CD4-positive, alpha-beta T cell treated with Interferon alpha-2 for 1 hour (primary cell): ENCODE measurements at regions not wholly inside any gene's neighbourhood (a gene's known extent, or its start where the extent isn't known, plus 50 kb on each side); places are given as distances from the start of the nearest gene placed in this dataset.
"Not testable (repeated sequence)": the region's sequence is repeated elsewhere in the genome, so short reads cannot be mapped to it uniquely, and the experiment has no call there.

Experiments
- DNase-seq, 2 donors: peaks; one replicate each; pipeline ENCODE4 v3.0.0-alpha.2; 2020 to 2022

DNA sequence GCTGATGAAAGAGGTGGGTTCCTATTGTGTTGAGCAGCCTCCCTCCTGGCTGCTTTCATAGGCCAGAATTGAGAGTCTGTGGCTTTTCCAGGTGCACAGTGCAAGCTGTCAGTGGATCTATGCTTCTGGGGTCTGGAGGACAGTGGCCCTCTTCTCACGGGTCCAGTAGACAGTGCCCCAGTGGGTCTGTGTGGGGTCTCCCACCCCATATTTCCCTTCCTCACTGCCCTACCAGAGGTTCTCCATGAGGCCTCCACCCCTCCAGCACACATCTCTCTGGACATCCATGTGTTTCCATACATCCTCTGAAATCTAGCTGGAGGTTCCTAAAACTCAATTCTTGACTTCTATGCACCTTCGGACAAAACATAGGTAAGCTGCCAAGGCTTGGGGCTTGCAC is 201.2 kb downstream of the FAM43A start:
- DNase-seq, result no peak

DNA sequence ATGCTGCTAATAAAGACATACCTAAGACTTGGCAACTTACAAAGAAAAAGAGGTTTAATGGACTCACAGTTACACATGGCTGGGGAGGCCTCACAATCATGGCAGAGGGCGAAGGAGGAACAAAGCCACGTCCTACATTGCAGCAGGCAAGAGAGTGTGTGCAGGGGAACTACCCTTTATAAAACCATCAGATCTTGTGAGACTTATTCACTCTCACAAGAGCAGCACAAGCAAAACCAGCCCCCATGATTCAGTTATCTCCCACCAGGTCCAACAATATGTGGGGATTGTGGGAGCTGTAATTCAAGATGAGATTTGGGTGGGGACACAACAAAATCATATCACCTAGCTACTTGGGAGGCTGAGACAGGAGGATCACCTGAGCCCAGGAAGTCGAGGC is 202.4 kb downstream of the FAM43A start:
- not testable (repeated sequence) for DNase-seq

DNA sequence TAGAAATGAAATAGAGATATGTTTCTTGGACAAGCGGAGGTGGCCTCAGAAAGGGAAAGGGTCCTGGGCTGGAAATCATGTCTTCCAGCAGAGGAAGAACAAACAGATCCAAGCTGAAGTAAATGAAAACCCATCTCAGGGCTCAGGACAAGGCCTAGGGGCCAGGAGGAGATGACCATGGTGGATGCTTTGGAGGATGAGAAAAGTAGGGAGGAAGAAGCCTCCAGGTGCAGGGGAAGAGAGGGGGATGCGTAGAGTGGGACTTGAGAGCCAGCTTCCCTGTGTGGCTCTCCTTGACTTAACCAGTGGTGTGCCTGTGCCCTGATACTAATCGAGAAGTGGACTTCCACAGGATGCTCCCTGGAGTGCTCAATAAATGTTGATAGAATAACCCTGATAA is 203.2 kb downstream of the FAM43A start:
- DNase-seq, result no peak

DNA sequence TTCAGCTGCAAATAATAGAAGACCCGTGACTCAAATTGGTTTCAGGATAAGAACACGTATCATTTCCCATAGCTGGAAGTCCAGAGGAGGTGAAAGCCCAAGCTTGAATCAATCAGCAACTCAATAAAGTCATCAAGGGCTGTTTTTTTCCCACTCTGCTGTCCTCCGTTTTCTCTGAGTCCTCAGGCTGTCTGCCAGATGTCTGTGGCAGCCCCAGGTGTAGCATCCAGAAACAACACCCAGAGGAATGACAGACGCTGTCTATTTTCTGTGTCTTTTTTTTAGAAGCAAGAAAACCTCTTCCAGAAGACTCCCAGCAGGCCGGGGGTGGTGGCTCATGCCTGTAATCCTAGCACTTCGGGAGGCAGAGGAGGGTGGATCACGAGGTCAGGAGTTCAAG is 204.4 kb downstream of the FAM43A start:
- no peak for DNase-seq

DNA sequence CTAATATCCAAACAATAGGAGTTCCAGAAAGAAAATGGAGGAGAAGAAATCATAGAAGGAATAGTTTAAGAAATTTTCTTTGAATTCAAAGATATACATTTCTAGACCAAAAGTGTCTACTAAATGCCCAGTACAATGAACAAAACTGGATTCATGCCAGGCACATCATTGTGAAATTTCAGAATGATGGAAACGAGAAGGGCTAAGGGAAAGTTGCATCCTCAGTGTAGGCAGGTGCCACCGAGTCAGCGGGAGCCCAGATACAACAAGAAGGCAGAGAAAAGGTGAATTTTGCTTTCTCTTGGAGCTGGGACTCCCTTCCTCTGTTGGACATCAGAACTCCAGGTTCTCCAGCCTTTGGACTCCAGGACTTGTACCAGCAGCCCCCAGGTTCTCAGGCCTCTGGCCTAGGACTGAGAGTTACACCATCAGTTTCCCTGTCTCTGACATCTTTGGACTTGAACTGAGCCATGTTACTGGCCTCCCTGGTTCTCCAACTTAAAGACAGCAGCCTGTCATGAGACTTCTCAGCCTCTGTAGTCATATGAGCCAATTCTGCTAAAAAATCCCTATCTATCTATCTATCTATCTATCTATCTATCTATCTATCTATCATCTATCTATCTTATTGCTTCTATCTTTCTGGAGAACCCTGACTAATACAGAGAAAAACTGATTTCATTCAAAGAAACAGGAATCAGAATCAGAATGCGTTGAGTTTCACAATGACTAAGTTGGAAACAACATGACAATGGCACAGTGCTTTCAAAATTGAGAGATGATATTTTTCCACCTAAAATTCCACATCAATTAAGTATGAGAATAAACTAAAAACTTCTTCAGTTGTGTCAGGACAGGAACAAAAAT is 207.7 kb downstream of the FAM43A start:
- DNase-seq, result no peak

DNA sequence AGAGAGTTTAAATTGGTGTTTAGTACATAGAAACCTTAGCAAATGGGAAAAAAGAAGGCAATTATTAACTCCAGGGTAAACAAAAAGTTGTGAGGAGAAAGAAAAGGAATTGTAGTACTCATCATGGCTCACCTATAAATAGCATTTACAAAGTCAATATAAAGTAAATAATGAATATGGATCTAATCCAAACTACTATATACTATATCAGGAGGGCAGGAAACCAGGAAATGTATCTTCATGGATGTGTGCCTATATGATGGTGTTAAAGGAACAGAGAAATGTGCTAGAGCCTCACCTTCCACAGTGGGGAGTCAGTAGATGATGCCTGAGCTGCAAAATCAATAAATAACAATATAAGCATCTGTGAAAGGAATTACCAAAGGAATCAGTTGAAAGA is 208.9 kb downstream of the FAM43A start:
- no peak for DNase-seq

DNA sequence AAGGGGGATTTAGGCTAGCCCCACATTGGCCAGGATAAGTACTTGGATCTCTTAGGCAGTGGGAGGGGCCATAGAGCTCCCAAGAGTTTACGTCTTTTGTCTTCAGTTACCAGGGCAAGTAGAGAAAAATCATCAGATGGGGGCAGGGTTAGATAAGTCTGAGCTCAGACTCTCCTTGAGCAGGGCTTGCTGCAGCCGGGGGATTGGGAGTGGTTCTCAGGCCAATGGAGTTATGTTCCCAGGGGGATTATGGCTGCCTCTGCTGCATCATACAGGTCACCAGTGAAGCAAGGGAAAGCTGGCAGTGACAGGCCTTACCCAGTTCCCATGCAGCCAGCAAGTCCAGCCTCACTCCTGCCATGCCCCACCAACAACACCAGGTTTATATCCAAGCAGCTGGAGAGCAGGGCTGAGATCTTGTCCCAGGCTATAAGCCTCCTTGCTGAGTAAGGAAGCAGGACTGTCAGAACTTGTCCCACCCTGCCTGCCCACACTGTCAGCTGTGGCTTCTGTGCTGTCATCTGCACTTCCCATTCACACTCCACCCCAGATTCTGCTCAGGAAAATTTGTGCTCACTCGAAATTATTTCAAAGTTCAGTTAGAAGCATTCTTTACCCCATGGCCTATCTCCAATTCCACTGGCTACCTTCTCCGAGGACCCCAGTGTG is 215.3 kb downstream of the FAM43A start:
- no peak for DNase-seq

DNA sequence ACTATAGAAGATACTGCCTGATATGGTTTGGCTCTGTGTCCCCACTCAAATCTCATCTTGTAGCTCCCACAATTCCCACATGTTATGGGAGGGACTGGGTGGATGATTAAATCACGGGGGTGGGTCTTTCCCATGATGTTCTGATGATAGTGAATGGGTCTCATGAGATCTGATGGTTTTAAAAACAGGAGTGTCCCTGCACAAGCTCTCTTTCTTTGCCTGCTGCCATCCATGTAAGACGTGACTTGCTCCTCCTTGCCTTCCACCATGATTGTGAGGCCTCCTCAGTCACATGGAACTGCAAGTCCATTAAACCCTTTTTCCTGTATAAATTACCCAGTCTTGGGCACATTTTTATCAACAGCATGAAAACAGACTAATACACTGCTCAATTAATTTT is 217.8 kb downstream of the FAM43A start:
- DNase-seq, result not testable (repeated sequence)

DNA sequence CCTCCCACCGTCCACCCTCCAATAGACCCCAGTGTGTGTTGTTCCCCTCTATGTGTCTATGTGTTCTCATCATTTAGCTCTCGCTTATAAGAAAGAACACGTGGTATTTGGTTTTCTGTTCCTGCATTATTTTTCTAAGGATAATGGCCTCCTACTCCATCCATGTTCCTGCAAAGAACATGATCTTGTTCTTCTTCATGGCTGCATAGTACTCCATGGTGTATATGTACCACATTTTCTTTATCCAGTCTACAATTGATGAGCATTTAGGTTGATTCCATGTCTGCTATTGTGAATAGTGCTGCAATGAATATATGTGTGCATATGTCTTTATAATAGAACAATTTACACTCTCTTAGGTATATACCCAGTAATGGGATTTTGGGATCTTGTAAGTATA is 219.3 kb downstream of the FAM43A start:
- DNase-seq, result not testable (repeated sequence)

DNA sequence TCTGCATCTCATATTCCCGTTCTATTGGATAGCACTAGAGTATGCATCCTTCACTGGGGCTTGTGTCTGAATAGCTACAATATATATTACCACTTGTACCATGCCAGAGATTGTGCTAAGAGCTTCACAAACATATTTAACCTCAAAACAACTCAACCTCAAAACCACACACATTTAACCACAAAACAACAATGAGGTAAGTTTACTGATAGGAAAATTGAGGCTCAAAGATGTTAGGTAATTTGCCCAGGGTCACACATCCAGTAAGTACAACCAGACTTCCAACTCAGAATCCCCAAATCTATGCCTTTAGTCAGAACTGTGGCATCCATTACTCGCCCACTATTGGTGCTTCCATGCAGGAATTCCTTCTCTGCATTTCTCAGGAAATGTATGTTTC is 220.0 kb downstream of the FAM43A start:
- DNase-seq, result no peak

DNA sequence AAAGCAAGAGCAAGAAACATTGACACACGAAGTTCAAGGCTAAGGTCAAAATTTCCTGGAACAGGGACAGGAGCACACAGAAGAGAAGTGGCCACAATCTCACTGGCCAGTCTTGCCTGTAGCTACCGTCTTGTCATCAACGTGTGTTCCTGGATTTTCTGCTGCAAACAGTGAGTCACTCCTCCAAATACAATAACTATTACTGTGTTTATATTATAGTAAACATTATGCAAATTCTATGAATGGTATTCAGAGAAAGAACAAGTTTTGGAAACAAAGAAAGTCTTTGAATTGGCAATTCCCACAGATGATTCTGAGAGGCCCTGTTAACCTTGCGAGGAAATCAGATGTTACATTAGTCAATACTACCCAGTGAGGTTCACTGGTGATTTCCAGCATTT is 220.5 kb downstream of the FAM43A start:
- no peak for DNase-seq

DNA sequence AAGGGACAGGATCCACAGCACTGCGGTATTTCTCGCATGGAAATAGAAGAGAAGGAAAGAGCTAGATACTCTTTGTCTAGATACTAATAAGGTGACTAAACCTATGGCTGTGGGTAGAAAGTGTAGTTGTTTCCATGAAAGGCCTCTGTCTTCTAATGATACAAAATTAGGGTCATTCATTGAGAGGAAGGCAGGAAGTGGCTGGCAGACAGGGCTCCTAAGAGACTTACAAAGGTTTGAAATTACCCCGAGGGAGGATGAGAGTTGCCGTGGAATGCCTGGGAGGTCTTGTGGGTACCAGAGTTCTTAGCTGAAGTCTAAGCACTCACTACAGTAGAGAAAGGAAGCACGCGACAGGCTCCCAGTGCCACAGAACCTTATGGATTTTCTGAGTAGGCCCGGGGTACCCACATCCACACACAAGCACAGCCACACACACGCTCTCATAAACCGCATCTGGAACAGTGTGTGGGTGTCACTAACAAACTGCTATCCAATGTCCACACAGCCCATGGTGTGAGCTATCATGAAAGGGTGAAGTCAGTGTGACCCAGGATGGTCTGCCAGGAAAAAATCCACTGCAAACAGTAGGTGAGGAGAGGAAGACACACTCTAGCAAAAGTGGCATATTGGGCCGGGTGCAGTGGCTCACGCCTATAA is 221.4 kb downstream of the FAM43A start:
- DNase-seq, result no peak

DNA sequence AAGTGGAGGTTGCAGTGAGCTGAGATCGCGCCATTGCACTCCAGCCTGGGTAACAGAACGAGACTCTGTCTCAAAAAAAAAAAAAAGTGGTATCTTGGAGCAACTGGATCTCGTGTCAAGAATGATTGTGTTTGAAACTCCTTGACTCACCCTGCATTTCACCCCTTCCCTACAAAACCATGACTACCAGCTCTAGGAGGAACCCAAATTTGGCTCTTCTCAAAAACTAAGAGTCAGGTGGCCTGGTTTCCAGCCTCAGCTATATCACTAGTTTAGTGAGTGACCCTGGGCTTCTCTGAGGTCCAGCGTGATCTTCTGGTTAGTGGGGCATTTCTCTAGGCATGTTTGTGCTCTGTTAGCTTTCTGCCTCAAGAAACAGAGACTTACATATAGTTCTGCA is 222.1 kb downstream of the FAM43A start:
- no peak for DNase-seq

DNA sequence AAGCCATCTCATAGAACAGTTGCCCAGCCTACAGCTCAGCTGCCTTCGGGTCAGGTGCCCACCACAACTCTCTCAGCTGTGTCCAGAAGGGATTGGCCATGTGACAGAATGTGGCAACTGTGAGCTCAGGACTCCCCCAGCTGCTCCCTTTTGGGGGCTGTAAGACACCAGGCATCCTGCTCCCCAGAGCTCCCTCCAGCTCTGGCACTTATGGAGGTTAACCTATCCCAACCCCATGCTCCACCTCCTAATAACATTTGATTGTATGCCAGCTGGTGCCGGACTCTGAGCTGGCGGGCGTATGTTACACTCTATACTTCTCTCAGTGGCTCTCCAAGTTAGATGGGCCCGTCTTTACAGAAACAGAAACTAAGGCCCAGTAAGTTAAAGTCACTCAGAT is 222.8 kb downstream of the FAM43A start:
- DNase-seq, result no peak

DNA sequence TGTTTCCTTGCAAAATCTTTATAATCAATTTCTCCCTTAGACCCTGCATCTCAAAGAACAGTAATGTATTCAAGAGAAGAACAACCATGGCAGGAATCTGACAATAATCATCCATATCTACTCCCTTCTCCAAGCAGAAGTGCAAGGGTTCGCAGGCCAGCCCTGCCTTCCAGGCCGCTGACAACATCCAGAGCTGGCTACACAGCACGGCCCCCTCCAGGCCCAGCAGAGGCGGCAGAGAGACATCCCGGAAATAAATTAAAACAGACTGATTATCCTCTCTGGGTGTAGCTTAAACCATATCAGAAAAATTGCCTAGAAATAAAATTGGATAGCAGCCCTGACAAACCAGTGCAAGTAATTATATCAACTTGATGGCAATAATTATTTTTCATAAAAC is 223.3 kb downstream of the FAM43A start:
- DNase-seq, result no peak

DNA sequence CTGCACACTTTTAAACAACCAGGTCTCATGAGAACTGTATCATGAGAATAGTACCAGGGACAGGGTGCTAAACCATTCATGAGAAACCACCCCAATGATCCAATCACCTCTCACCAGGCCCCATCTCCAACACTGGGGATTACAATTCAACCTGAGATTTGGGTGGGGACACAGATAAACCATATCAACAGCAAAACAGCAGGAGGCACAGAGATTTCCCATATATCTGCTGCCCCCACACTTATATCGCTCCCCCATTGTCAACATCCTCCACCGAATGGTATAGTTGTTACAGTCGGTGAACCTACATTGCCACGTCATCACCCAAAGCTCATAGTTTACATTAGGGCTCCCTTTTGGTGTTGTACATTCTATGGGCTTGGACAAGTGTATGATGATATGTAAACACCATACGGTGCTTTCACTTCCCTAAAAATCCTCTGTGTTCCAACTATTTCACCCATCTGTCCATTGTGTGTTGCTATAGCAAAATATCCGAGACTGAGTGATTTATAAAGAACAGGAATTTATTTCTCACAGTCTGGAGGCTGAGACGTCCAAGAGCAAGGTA is 224.8 kb downstream of the FAM43A start:
- DNase-seq, result no peak

DNA sequence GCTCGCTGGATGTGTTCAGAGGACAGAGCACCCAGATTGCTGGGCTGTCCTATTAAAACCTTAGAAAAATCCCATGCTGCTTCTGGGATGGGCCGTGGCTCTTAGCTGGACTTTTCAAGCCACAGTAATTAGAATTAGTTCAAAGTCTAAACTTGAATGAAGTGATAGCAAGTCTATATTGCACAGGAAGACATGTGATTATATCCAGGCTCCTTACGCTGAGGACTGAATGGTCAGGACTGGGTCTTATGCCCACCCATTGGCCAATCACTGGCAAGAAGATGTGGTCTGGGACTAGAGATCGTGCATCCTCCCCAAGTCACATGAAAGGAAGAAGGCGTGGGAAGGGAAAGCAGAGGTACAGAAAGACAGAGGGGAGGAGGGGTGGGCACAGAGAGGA is 227.6 kb downstream of the FAM43A start:
- DNase-seq, result no peak

DNA sequence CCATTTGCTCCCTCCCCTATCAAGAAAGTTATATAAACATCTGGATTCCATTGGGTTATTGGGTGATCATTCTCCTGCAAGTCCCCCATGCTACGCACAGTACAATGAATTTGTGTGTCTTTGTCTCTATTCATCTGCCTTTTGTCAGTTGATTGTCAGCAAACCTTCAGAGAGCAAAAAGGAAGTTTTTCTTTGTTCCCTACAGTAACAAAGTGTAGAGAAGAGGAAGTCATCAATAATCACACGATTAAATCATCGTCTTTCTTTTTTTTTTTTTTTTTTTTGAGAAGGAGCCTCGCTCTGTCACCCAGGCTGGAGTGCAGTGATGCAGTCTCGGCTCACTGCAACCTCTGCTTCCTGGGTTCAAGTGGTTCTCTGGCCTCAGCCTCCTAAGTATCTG is 239.2 kb downstream of the FAM43A start:
- not testable (repeated sequence) for DNase-seq

DNA sequence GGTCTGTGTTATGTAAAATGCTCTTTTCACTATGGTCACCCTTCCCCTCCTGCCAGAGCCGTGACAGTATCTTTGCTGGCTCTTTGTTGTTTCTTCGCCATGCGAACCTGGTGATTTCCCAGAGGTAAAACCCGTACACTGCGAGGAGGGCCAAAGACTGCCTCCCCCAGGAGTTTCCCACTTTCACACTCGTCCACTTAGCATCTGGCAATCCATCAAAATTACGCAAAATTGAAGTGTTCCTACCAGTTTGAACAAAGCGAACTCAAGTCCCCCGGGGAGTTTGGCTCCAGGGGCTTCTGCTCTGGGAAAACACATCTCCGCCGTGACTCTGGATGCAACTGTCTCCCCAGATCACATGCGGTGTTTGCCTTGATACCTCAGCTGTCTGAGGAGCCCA is 239.9 kb downstream of the FAM43A start:
- DNase-seq, result no peak

DNA sequence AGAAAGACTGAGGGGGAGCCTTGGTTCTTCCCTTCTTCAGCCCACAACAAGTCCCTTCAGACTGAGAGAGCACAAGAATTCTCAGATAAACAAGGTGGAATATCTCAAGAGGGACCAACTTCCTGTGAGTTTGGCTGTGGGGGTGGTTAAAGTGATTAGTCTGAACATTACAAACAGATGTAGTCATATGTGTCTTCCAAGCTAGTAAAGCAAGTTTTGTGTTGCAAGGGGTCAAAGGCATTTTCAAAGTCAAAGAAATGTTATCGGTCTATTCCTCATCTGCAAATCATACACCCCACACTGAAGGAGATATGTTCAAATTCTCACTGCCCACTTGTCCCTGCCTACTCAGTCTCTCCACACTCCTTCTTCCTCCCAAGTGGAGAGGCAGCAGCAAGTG is 242.5 kb downstream of the FAM43A start:
- no peak for DNase-seq

DNA sequence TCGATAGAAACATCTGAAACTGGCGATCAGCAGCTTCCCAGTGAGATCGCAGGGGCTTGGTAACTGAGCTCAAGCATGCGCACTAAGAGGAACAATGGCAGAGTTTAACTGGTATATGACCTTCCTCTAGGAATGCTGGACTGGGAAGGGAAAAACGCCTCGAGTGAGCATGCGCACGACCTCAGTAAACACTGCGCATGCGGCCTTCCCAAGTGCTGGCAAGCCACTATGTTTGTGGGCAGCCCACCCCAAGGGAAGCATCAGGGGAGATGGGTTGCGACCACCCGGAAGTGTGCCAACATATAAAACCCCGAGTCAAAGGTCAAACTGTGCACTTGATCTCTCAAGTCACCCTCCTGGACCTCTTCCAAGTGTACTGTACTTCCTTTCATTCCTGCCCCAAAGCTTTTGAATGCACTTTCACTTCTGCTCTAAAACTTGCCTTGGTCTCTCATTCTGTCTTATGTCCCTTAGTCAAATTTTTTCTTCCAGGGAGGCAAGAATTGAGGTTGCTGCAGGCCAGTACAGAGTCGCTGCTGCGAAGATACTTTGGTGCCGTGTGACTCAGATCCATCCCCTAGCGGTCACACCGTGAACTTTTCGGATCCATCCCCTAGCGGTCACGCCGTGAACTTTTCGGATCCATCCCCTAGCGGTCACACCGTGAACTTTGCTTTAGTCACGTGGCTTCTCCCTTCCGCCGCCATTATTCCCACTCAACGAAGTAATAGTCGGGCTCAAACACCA is 243.3 kb downstream of the FAM43A start:
- DNase-seq, result peak in 1 of 2 donors; percentile 5

DNA sequence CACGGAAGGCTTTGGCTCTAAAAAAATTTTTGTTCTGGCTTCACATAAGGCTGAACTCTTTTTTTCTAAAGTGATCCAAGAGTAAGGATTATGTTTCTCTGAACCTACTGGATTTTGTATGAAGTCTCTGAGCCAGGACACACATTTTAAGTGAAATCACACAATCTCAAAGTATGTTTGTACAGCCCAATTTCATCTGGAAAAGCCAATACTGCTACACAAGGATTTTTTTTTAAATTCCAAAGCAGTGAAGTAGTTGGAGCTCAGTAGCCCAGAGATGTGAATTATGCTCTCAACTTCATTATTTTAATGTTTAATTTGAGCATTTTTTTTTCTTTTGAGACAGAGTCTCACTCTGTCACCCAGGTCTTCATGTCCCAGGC is 243.9 kb downstream of the FAM43A start:
- no peak for DNase-seq
